HG02678 (cell line): ENCODE measurements at regions not wholly inside any gene's neighbourhood (a gene's known extent, or its start where the extent isn't known, plus 50 kb on each side); places are given as distances from the start of the nearest gene placed in this dataset.

ENCODE experiments used
- ATAC-seq: cut with Tn5 transposase; IDR thresholded peaks from one replicate; pipeline ENCODE4 v1.9.1; 2021; ENCODE audit warnings: mild to moderate bottlenecking, moderate library complexity; ENCODE audit not compliant: unreplicated experiment

DNA sequence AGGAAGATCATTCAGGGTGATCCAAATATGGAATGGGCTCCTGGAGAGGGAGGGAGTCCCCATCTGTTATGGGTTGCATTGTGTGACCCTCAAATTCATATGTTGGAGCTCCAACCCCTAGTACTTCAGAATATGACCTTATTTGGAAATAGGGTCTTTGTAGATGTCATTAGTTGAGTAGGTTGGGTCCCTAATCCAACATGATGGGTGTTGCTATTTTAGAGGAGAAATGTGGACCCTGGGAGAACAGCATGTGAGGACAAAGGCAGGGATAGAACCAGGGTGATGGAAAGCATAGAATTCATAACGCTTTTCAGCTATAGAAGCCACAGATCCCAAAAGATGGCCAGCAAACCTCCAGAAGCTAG is 91.5 kb upstream of the SMNDC1 start:
- no peak for ATAC-seq

- no peak for ATAC-seq
Observed at GRCh38 chr10:110397856-110398255, 93.1 kb upstream of the SMNDC1 start.

DNA sequence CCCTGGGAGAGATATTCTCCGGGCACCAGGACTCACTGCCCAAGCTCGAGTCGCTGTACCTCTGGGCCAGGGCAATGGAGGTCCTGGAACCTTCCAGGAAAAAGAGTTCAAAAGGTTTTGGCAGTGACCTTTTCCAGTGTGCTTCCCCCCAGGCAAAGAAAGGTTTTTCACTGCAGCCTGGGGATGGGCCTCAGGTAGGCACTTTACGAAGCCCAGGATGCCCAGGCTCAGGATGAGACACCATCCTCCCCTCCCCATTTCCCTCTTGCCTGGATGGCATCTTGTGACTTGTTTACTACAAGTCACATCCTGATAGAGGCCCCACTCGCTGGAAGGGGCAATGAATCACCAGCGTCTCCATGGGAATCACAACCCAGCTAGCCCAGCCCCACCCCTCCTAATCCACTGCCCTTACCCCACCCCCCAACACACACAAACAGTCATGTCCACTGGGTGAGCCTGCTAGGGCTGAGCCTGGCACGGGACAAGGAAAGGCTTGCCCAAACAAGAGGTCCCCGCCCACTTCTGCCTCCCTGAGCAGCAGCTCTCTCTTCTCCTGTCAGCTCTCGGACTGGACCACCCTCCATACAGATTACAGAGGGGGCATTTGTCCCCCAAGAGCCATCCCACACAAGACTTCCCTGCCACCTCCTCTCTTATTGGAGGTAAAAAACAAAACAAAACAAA is 93.8 kb upstream of the SMNDC1 start:
- ATAC-seq: no peak

DNA sequence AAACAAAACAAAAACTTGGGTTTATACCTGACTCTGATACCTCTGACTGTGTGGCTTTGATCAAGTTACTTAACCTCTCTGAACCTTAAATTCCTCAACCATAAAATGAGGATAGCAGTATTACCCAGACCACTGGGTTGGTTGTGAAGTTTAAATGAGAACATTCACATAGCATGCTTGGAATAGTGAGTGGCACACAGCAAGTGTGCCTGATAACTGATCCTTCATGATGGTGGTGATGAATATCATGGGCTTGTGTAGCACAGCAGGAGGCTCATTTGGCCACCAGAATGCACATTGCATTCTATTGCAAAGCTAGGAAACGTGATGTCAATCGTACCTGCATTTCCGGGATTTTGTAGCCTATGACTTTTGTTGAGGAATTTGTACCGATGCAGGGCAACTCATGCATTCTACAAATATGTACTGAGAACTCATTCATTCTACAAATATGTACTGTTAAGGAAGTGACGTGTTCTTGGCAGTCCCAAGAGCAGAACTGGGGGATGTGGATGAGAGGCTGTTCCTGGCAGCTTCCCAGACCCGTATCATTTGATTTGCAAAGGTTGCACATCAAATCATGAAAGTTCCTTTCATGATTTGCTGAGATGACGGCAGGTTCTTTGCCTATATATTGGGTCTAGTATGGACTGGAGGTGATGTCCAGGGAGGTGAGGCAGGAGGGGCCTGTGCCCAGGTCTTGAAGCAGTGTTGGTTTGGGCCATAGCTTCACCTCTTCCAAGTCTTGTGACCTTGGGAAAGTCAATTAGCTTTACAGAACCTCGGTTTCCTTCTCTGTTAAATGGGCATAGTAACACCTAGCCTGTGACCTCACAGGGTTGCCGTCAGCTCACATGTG is 94.6 kb upstream of the SMNDC1 start:
- no peak for ATAC-seq

DNA sequence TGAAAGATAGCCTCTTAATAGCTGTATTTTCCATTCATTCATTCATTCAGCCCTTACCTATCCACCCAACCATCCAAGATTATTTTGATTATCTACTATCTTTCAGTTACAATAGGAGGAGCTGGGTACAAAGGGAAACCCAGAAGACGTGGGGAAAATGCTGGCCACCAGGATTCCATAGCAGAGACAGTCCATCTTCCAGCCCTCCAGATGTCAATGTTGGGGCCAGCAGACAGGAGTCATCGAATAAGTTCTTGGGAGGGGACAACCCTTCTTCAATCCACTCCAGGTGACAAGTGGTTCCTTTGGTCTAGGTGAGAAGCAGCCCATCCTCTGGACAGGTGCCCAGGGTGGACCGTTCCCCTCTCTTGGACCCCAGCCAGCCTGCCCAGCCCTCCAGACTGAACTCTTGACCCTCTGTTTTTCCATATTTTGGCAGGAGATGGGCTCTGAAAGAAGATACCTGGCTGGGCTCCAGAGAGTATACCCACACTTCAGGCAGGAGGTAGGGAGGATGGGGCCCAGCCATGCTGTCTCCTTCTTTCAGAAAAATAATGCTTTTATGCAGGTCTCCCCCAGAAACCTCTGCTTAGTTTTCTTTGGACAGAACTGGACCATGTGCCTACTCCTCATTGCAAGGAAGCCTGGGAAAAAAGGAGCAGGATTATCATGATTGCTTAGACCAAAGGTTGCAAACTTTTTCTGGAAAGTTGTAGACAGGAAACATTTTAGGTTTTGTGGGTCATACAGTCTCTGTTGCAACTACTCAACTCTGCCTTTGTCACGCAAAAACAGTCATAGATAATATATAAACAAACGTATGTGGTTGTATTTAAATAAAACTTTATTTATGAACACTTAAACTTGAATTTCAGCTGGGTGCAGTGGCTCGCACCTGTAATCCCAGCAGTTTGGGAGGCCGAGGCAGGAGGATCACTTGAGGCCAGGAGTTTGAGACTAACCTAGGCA is 95.5 kb upstream of the SMNDC1 start:
- no peak for ATAC-seq

DNA sequence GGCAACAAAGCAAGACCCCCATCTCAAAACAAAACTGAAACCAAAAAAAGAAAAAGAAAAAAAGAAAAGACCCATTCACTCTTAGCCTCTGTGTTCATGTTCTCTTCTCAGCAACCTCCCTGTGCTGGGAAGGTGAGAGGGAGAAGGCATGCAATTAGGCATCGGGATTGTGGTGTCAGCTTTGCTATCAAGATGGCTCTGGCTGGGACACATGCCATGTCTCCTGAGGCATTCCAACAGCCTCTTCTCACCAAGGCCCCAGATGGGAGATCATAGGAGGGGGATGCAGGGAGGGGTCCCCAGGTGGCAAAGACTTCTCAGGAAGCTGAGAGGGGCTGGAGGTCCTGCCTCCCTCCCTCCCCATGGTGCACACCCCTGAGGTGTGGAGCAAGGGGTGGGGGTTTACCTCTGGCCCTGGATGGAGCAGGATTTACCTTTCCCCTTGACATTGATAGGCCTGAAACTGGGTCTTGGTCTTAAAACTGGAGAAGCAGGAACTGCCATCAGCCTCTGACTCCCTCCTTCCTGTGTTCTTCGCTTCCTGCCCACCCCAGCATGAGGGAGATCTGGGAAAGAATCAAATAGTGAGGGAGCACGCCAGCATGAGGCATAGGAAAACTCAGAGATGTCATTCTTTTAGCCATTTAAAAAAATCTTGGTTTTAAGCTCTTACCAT is 96.2 kb upstream of the DUSP5 start:
- no peak for ATAC-seq

GRCh38 chr10:110402077-110402416 is 95.7 kb upstream of the DUSP5 start:
- ATAC-seq: no peak

DNA sequence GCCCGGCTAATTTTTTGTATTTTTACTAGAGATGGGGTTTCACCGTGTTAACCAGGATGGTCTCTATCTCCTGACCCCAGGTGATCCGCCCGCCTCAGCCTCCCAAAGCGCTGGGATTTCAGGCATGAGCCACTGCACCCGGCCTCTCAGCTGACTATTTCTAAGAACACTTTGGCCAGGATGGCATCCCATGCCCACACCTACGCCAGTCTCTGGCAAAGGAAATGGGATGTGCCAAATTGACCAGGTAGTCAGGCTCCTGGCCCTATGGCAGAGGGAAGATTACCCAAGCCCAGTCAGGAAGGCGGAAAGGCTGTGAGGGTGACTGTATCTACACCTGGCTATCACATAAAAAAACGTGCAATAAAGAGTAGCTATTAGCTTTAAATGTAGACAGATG is 94.1 kb upstream of the DUSP5 start:
- ATAC-seq: no peak

- no peak for ATAC-seq
Observed at GRCh38 chr10:110404413-110404812, 93.3 kb upstream of the DUSP5 start.

DNA sequence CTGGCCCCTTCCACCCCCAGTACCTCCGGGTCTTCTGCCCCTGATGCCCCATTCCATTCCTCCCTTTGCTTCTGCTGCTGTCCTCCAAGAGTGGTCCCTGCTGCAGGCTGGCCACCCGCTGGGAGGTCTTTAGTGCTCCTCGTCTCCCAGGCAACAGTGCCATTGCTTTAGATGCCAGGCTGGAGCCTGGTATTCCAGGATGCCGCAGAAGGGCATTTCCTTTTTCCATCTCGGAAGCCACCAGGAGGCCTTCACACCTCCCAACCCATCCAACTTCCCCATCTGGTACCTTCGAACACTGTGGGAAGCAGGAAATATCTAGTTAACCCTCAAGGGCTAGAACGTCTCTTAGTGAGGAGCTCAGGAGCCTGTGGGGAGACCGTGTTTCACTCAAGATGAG is 92.9 kb upstream of the DUSP5 start:
- no peak for ATAC-seq

DNA sequence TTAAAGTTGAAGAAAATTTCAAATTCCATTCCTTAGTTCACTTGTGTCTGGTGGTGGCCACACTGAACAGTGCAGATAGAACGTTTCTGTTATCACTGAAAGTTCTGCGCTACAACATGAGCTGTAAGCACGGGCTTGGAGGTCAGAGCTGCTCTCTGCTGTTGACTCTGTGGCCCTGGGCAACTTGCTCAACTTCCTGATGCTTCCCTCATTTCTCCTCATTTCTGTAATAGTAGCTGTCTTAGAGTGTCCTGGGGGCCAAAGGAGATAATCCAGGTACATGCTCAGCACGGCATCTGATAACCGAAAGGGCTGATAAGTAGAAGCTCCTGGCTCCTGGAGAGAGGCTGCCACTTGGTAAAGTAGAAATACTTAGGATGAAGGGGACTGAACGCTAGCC is 92.3 kb upstream of the DUSP5 start:
- ATAC-seq: no peak

DNA sequence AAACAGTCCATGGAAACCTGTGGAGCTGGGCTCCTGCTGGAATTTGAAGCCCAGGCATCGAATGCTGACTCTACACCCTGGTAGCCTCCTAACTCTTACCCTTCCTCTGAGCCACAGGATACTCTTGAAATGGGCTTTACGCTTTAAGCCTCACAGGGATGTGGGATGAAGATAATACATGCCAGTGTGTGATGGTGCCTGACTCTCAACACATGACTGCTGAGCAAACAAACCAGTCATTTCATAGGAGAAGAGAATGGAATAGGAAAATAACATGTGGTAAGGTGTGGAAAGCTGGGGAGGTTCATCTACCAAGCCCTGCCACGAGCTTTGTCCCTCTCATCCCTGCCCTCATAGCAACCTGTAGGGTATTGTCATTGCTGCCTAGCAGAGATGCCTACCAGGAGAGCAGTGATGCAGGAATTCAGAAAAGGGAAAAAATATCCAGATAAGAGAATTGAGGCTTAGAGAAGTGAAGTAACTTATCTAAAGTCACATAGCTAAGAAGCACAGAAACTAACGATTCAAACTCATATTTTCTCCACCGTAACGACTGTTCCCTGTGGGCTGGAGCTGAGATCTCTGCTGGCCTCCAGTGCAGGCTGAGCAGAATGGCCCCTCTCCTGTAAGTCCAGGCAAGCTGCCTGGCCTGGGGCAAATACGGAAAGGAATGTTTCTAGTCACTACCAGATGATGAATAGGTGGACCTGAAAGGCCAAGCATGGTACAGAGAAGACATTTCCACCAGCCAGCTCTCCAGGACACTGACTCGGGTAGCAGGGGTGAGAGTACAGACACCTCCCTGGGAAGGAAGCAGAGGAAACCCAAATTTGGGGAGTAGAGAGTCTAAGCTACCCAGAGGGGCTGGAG is 90.2 kb upstream of the DUSP5 start:
- no peak for ATAC-seq

DNA sequence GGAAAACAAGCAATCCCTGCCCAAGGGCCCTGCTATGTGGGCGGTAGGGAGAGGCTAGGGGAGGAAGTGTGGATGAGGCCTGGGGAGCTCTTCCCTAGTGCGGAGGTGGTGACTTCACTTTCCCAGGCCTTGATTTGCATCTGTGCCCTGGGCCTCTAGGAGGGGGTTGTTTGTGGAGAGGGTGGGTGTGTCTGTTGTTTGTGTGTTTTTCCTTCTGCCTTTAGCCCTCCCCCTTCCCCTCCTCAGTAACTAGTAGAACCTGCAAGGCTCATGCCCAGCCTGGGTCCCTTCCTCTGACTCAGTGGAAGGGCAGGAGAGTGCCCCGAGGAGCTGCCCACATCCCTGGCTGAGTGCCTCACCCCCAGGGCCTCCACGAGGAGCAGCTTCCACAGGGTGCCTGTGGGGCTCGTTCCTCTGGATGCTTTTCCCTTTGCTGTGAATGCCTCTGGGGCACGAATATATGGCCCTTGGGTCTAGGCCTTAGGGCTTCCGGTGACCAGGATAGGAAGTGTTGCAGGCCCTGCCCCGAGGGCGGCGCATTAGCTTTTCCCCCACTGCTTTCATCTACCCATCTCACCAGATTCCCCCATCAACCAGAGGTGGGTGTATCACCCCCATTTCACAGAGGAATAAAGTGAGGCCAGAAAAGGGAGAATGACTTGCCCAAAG is 89.4 kb upstream of the DUSP5 start:
- ATAC-seq: no peak

DNA sequence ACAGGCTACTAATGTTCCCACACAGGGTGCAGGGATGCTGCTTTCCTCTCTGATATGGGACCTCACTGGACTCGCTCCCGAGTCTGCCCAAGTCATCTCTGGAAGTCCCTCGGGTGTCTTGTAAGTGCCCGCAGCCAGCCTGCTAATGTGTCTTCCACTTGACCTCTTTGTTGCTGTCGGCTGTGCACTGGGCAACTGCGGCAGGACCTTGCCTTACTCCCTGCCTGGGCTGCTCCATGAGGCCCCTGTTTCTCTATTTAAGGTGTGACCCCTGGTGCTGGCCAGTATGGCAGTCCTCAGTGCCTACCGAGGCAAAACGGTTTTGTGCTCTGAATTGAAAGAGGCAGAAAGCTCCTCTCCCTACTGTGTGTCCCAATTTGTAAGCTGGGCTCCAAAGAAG is 88.8 kb upstream of the DUSP5 start:
- ATAC-seq: no peak

DNA sequence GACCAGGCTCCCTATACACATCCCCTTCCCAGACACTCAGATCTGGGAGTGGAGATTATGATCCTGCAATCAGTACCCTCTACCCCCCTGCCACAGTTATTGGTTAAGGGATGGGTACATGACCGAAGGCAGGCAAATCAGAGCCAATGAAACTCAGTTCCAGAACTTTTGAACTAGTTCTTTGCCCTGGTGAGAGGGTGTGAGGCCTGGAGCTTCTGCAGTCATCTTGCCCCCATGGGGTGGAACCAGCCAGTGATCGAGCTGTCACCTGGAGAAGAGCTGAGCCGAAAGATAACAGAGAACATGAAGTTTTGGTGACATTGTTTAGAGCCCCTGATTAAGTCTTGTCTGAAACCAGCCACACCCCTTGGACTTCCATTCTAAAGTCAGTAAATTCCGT is 88.2 kb upstream of the DUSP5 start:
- ATAC-seq: no peak

GRCh38 chr10:110409926-110410325 is 87.8 kb upstream of the DUSP5 start:
- ATAC-seq: peak; percentile 31

DNA sequence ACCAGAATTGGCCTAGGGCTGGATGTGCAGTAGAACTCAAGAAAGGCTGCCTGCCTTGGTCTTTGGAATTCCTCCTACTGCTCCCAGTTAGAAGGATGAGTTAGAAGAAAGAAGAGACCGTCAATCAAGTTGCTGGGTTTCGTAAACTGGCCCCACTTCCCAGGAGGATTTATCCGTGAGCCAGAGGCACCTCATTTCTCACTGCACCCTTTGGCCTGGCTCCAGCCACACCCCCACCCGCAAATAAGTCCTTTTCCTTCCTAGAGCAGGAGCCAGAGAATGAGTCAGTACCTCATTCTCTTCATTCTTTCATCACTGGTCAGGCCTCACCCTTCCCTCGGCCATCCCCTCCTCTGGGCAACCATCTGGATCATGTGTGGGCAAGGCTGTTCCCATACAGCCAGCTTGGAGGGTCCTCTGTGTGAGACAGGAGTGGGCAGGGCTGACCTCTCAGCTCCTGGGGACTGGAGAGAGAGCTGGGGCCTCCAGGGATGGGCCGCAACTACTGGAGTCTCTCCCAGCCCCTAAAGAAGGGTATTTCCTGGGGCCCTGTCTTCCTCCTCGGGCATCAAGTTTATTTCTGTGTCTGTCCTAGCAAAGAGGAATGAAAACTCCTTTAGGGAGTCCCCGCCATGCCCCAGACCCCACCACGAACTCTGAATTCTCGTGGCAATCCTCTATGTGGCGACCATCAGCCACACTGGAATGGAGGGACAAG is 87.2 kb upstream of the DUSP5 start:
- ATAC-seq: no peak

DNA sequence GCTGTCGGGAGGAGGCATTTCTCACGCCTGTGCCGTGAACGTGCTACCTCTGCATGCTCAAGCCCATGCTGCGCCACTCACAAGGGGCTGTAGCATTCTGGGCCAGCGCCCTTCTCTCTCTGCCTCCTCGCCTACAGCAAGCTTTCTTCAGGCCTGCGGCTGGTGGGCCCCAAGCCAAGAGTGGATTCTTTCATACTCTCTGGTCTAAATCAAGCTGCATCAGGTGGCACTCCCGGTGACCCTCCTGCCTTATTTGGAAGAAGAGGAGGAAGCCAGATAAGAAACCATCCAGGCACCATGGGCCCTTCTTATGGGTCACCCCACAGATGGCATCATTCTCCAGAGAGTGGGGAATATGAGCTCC is 86.7 kb upstream of the DUSP5 start:
- ATAC-seq: no peak
